Loucy (cell line): ENCODE measurements at regions not wholly inside any gene's neighbourhood (a gene's known extent, or its start where the extent isn't known, plus 50 kb on each side); places are given as distances from the start of the nearest gene placed in this dataset.

ENCODE experiments used
- H2AFZ ChIP-seq: fragments of 200-600 bp; sonication (generic); 2 replicates; pipeline ENCODE4 v1.6.0; 2016; ENCODE audit warnings: antibody characterized with exemption, mild to moderate bottlenecking, low read length, moderate library complexity
- H3F3A ChIP-seq: fragments of 200-600 bp; 2 replicates; pipeline ENCODE4 v1.6.0; 2016; ENCODE audit warnings: antibody characterized with exemption, low read depth, mild to moderate bottlenecking
- H3K27me3 ChIP-seq: fragments of 200-600 bp; sonication (generic); 2 replicates; pipeline ENCODE4 v1.6.1; 2014; ENCODE audit warnings: low read length, mild to moderate bottlenecking; ENCODE audit not compliant: insufficient read depth, poor library complexity, severe bottlenecking
- H3K36me3 ChIP-seq: fragments of 200-600 bp; sonication (generic); 2 replicates; pipeline ENCODE4 v1.6.1; 2016; ENCODE audit warnings: low read length; ENCODE audit not compliant: insufficient read depth
- H3K4me1 ChIP-seq: fragments of 200-600 bp; sonication (generic); 2 replicates; pipeline ENCODE4 v1.5.1; 2014; ENCODE audit warnings: low read length, mild to moderate bottlenecking; ENCODE audit not compliant: insufficient read depth, poor library complexity, severe bottlenecking
- H3K4me2 ChIP-seq: fragments of 200-600 bp; sonication (generic); 2 replicates; pipeline ENCODE4 v1.6.0; 2014; ENCODE audit warnings: antibody characterized with exemption, low read length, low read depth, mild to moderate bottlenecking; ENCODE audit not compliant: poor library complexity, severe bottlenecking
- H3K4me3 ChIP-seq: fragments of 200-600 bp; sonication (generic); 2 replicates; pipeline ENCODE4 v1.5.1; 2014; ENCODE audit warnings: low read length, mild to moderate bottlenecking, mixed read lengths; ENCODE audit not compliant: poor library complexity, severe bottlenecking
- H3K79me2 ChIP-seq: fragments of 200-600 bp; sonication (generic); 2 replicates; pipeline ENCODE4 v1.6.1; 2014; ENCODE audit warnings: low read length; ENCODE audit not compliant: insufficient read depth
- H3K9ac ChIP-seq: fragments of 200-600 bp; sonication (generic); 2 replicates; pipeline ENCODE4 v1.6.0; 2014; ENCODE audit warnings: mild to moderate bottlenecking, low read depth, low read length, moderate library complexity; ENCODE audit not compliant: poor library complexity, severe bottlenecking
- H3K9me2 ChIP-seq: fragments of 200-600 bp; sonication (generic); replicated peaks from 2 replicates; pipeline ENCODE4 v1.6.1; 2016; ENCODE audit warnings: low read depth, low read length, mixed read lengths
- H3K9me3 ChIP-seq: fragments of 200-600 bp; sonication (generic); 2 replicates; pipeline ENCODE4 v1.6.1; 2014; ENCODE audit warnings: mild to moderate bottlenecking, antibody characterized with exemption, low read length, low read depth; ENCODE audit not compliant: insufficient read depth
- H4K20me1 ChIP-seq: fragments of 200-600 bp; sonication (generic); 2 replicates; pipeline ENCODE4 v1.6.0; 2014; ENCODE audit warnings: antibody characterized with exemption, low read length, mild to moderate bottlenecking; ENCODE audit not compliant: insufficient read depth, poor library complexity, severe bottlenecking
- EZH2phosphoT487 ChIP-seq: fragments of 200-600 bp; IDR thresholded peaks from 2 replicates; pipeline ENCODE4 v1.6.1; 2018; ENCODE audit warnings: antibody characterized with exemption, mild to moderate bottlenecking, moderate library complexity, borderline replicate concordance
- TF ChIP-seq, protein P1 (sequence below): fragments of 200-600 bp; sonication (generic); conservative IDR thresholded peaks from 2 replicates; pipeline ENCODE4 v1.5.1; 2014; ENCODE audit warnings: mild to moderate bottlenecking, antibody characterized with exemption, low read length

GRCh38 chr2:236959036-236959435 lies 126.7 kb upstream of the COPS8 start:
- no peaks in the 10 kb centered on the region for H4K20me1 ChIP-seq

DNA sequence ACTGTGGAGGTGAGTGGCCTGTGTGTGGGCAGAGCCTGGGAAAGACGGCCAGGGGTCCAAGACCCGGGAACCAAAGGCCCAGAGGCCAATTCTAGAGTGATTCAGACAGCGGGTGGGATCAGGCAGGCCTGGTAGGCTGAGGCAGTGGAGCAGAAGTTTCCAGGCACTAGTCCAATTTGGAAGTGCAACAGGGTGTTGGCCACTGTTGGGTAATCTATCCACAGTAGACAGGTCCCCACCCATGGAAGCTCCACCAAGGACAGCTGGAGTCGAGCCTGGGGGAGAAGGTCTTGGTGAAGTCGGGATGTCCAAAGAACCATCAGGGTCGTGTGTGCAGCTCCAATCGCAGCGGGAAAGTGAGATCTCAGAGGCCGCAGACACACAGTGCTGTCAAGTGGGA lies 125.8 kb upstream of the COPS8 start:
- H3K27me3 ChIP-seq: no peaks in the 10 kb centered on the region
- H3F3A ChIP-seq: no peaks in the 10 kb centered on the region
- no peaks in the 10 kb centered on the region for H3K36me3 ChIP-seq
- no peak overlapping the region for H3K4me2 ChIP-seq
- H3K9me2 ChIP-seq: no peaks in the 10 kb centered on the region
- no peaks in the 10 kb centered on the region for H3K9me3 ChIP-seq
- no peaks in the 10 kb centered on the region for H3K79me2 ChIP-seq
- no peak overlapping the region for H3K4me3 ChIP-seq
- H3K9ac ChIP-seq: no peak overlapping the region
- peaks cover 53% of the 10 kb centered on the region for H3K4me1 ChIP-seq
- H2AFZ ChIP-seq: no peak overlapping the region
- no peaks in the 10 kb centered on the region for H4K20me1 ChIP-seq
- TF ChIP-seq EZH2phosphoT487: no peak
- TF ChIP-seq, protein P1, sequence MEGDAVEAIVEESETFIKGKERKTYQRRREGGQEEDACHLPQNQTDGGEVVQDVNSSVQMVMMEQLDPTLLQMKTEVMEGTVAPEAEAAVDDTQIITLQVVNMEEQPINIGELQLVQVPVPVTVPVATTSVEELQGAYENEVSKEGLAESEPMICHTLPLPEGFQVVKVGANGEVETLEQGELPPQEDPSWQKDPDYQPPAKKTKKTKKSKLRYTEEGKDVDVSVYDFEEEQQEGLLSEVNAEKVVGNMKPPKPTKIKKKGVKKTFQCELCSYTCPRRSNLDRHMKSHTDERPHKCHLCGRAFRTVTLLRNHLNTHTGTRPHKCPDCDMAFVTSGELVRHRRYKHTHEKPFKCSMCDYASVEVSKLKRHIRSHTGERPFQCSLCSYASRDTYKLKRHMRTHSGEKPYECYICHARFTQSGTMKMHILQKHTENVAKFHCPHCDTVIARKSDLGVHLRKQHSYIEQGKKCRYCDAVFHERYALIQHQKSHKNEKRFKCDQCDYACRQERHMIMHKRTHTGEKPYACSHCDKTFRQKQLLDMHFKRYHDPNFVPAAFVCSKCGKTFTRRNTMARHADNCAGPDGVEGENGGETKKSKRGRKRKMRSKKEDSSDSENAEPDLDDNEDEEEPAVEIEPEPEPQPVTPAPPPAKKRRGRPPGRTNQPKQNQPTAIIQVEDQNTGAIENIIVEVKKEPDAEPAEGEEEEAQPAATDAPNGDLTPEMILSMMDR: no peak

More at GRCh38 chr2:236959036-236959435, 126.7 kb upstream of the COPS8 start:
- no peak overlapping the region for H3K4me3 ChIP-seq
- H3K4me1 ChIP-seq: peaks cover 47% of the 10 kb centered on the region
- H3K4me2 ChIP-seq: no peak overlapping the region
- no peaks in the 10 kb centered on the region for H3K36me3 ChIP-seq
- H3K79me2 ChIP-seq: no peaks in the 10 kb centered on the region
- H3K9me2 ChIP-seq: no peaks in the 10 kb centered on the region
- H2AFZ ChIP-seq: no peak overlapping the region
- H3K9me3 ChIP-seq: no peaks in the 10 kb centered on the region
- no peaks in the 10 kb centered on the region for H3K27me3 ChIP-seq
- no peak for TF ChIP-seq EZH2phosphoT487
- TF ChIP-seq, protein P1: no peak
- no peaks in the 10 kb centered on the region for H3F3A ChIP-seq
- no peak overlapping the region for H3K9ac ChIP-seq

- Histone ChIP-seq H3K4me1 (peaks cover 48% of the 10 kb centered on the region), H2AFZ (no peak overlapping the region), H3K4me2 (no peak overlapping the region), H3F3A (no peaks in the 10 kb centered on the region), H3K4me3 (no peak overlapping the region), H4K20me1 (no peaks in the 10 kb centered on the region), H3K79me2 (no peaks in the 10 kb centered on the region), H3K36me3 (no peaks in the 10 kb centered on the region), H3K27me3 (no peaks in the 10 kb centered on the region), H3K9me3 (no peaks in the 10 kb centered on the region), H3K9ac (no peak overlapping the region), H3K9me2 (no peaks in the 10 kb centered on the region)
- TF ChIP-seq EZH2phosphoT487: no peak
- TF ChIP-seq, protein P1: no peak
Measured at GRCh38 chr2:236960531-236960930, 125.2 kb upstream of the COPS8 start.
